ENCODE measurements at regions not wholly inside any gene's neighbourhood (a gene's known extent, or its start where the extent isn't known, plus 50 kb on each side); places are given as distances from the start of the nearest gene placed in this dataset.

DNA sequence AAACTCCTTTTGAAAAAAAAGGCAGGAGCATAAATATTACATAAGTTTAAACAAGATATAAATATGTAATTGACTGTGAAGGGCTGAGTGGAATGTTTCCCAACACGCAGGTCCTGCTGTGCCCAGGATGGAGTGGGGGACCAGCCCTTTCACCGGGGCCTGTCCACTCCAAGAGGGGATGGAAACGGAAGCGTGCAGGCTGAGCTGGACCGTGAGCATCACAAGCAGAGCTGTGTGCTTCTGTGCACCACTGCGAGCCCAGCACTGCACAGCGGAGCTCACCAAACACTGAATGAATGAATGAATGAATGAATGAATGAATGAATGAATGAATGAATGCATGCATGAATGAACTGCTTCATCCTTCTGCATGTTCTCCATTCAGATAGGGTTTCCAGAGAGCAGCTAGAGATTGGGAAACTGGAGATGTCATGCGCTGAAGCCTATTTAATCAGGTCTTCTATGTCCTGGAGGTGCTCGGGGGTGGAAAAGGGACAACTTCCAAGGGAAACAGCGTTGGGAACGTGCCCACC is 157.7 kb downstream of the ANKRD60 start:
- intact Hi-C loops (cut with DNase I), result no loop called here
- H3K27ac ChIP-seq, result no peak overlapping the region
- peaks cover 6% of the 10 kb centered on the region for H3K27me3 ChIP-seq (ENCODE audit: low read depth)
- H3K36me3 ChIP-seq, result no peaks in the 10 kb centered on the region
- H3K9me3 ChIP-seq, result no peaks in the 10 kb centered on the region
- ATAC-seq (no peak), DNase-seq (no peak)
- no peak for TF ChIP-seq CTCF (IDR thresholded peaks at IDR 0.05)
- H3K4me3 ChIP-seq, result no peak overlapping the region
- peaks cover 13% of the 10 kb centered on the region for H3K4me1 ChIP-seq

- no peaks in the 10 kb centered on the region for H3K9me3 ChIP-seq
- H3K36me3 ChIP-seq, result no peaks in the 10 kb centered on the region
- no peak for TF ChIP-seq CTCF (IDR thresholded peaks at IDR 0.05)
- H3K4me3 ChIP-seq, result no peak overlapping the region
- intact Hi-C loops (cut with DNase I), result no loop called here
- H3K27ac ChIP-seq, result no peak overlapping the region
- ATAC-seq (no peak), DNase-seq (no peak)
- H3K27me3 ChIP-seq (ENCODE audit: low read depth), result peaks cover 6% of the 10 kb centered on the region
- H3K4me1 ChIP-seq, result peaks cover 12% of the 10 kb centered on the region
These were observed 158.4 kb downstream of the ANKRD60 start for GRCh38 chr20:58069796-58070663.

GRCh38 chr20:58069207-58069606 is 159.2 kb downstream of the ANKRD60 start:
- H3K4me3 ChIP-seq, result no peak overlapping the region
- no peaks in the 10 kb centered on the region for H3K36me3 ChIP-seq
- peaks cover 6% of the 10 kb centered on the region for H3K27me3 ChIP-seq (ENCODE audit: low read depth)
- no peaks in the 10 kb centered on the region for H3K9me3 ChIP-seq
- peaks cover 4% of the 10 kb centered on the region for H3K4me1 ChIP-seq
- intact Hi-C loops (cut with DNase I), result no loop called here
- H3K27ac ChIP-seq, result no peak overlapping the region
- DNase-seq (no peak), ATAC-seq (no peak)
- no peak for TF ChIP-seq CTCF (IDR thresholded peaks at IDR 0.05)

GRCh38 chr20:58065508-58066361 is 162.7 kb downstream of the ANKRD60 start:
- Histone ChIP-seq H3K4me1 (no peaks in the 10 kb centered on the region), H3K9me3 (peaks cover 6% of the 10 kb centered on the region), H3K36me3 (no peaks in the 10 kb centered on the region), H3K27ac (no peak overlapping the region), H3K4me3 (no peak overlapping the region), H3K27me3 (ENCODE audit: low read depth) (no peaks in the 10 kb centered on the region)
- DNase-seq, result no peak
- ATAC-seq, result no peak
- no peak for TF ChIP-seq CTCF (IDR thresholded peaks at IDR 0.05)
- intact Hi-C loops (cut with DNase I), result no loop called here

DNA sequence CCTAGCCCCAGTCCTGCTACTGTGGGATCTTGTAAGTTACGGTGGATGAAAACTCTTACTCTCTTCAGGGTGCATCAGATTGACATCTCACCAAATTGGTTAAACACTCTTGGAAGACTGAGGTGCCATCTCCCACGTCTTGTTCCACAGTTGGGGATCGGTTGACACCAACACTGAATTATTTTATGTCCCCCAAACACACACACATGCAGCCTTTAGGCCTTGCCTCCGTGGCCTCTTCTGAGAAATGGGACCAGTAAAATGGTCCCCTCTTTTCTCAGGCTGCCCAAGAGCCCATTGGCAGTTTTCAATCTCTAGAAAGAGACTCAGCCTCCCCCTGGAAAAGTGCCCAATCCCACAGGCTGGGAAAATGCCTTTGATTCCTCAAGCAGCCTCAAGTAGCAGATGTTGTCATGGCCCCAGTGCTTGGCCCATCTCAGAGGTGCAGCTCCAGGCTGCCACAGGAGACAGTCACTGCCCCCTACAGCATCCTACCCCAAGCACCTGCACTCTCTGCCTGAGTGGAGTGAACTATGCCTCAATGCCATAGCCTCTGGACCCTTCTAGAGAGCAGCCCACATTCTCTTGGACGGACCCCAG is 163.9 kb downstream of the ANKRD60 start:
- DNase-seq, result no peak
- Histone ChIP-seq H3K9me3 (peaks cover 6% of the 10 kb centered on the region), H3K4me1 (no peaks in the 10 kb centered on the region), H3K27ac (no peak overlapping the region), H3K36me3 (no peaks in the 10 kb centered on the region), H3K27me3 (ENCODE audit: low read depth) (no peaks in the 10 kb centered on the region), H3K4me3 (no peak overlapping the region)
- ATAC-seq, result no peak
- no peak for TF ChIP-seq CTCF (IDR thresholded peaks at IDR 0.05)
- intact Hi-C loops (cut with DNase I), result no loop called here
